ENCODE measurements at regions not wholly inside any gene's neighbourhood (a gene's known extent, or its start where the extent isn't known, plus 50 kb on each side); places are given as distances from the start of the nearest gene placed in this dataset.

DNA sequence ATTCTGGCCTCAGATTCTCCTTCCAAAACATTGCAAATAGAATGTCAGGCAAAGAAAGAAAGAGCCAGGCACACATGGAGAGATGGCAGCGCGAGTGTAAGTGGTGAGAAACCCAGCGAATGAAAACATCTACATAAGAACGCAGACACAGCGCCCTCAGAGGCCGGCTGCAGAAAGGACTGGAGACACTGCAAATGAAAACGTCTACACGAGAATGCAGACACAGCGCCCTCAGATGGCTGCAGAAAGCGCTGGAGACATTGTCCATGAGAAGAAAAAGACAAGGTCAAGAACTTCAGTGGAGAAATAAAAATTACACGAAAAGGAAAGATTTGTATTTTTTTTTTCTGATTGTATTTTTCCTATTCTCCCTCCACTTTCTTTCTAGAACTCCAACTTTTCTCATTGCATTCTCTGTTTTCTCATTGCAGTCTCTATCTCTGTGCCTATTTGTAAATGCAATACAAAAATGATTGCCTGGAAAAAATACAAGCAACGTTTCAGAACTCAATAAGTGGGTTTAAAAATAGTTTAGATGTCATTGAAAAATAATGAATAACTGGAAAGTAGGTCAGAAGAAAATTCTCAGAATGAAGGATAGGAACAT lies 117.9 kb upstream of the LPCAT1 start:
- Histone ChIP-seq H3K4me3 (replicated peaks in 1 of 4; ENCODE audit: control extremely low read depth in 1 of 4, insufficient read depth in 1 of 4, low read depth in 3 of 4, low read length in 4 of 4) (no peak overlapping the region), H3K79me2 (ENCODE audit: control insufficient read depth, insufficient read depth, low read length) (no peaks in the 10 kb centered on the region), H2AFZ (ENCODE audit: low read length) (no peak overlapping the region), H3K9me3 (ENCODE audit: control insufficient read depth, insufficient read depth, low read depth, low read length) (no peaks in the 10 kb centered on the region), H3K36me3 (ENCODE audit: control insufficient read depth, insufficient read depth, low read length) (no peaks in the 10 kb centered on the region), H3K9ac (ENCODE audit: insufficient read depth, low read length) (no peak overlapping the region), H3K4me2 (ENCODE audit: extremely low read depth, insufficient read depth, low read length) (no peak overlapping the region), H3K27me3 (ENCODE audit: control insufficient read depth, insufficient read depth, low read length) (peaks cover 13% of the 10 kb centered on the region), H3K4me1 (ENCODE audit: control insufficient read depth, extremely low read depth, insufficient read depth, low read length) (no peaks in the 10 kb centered on the region), H3K27ac (ENCODE audit: insufficient read depth, low read length) (no peak overlapping the region), H4K20me1 (ENCODE audit: control insufficient read depth, extremely low read depth, insufficient read depth, low read length) (no peaks in the 10 kb centered on the region)
- TF ChIP-seq CTCF (conservative IDR thresholded peaks at IDR 0.05 in 1 of 2, IDR thresholded peaks at IDR 0.05 in 1 of 2; ENCODE audit: low read depth in 1 of 2, low read length in 2 of 2) = peak; percentile 94
- TF ChIP-seq EZH2 (IDR thresholded peaks at IDR 0.05; ENCODE audit: low read length, missing control alignments) = no peak
- peak; percentile 83 to 92 for DNase-seq (ENCODE audit: low read depth in 2 of 2)

GRCh38 chr5:1641041-1641440 lies 117.3 kb upstream of the LPCAT1 start:
- no peaks in the 10 kb centered on the region for H3K4me1 ChIP-seq (ENCODE audit: control insufficient read depth, extremely low read depth, insufficient read depth, low read length)
- H4K20me1 ChIP-seq (ENCODE audit: control insufficient read depth, extremely low read depth, insufficient read depth, low read length) = no peaks in the 10 kb centered on the region
- peaks cover 13% of the 10 kb centered on the region for H3K27me3 ChIP-seq (ENCODE audit: control insufficient read depth, insufficient read depth, low read length)
- no peak overlapping the region for H3K4me2 ChIP-seq (ENCODE audit: extremely low read depth, insufficient read depth, low read length)
- no peak for TF ChIP-seq EZH2 (IDR thresholded peaks at IDR 0.05; ENCODE audit: low read length, missing control alignments)
- no peak for TF ChIP-seq CTCF (conservative IDR thresholded peaks at IDR 0.05 in 1 of 2, IDR thresholded peaks at IDR 0.05 in 1 of 2; ENCODE audit: low read depth in 1 of 2, low read length in 2 of 2)
- H3K27ac ChIP-seq (ENCODE audit: insufficient read depth, low read length) = no peak overlapping the region
- H2AFZ ChIP-seq (ENCODE audit: low read length) = no peak overlapping the region
- no peak overlapping the region for H3K9ac ChIP-seq (ENCODE audit: insufficient read depth, low read length)
- no peak overlapping the region for H3K4me3 ChIP-seq (replicated peaks in 1 of 4; ENCODE audit: control extremely low read depth in 1 of 4, insufficient read depth in 1 of 4, low read depth in 3 of 4, low read length in 4 of 4)
- DNase-seq (ENCODE audit: low read depth in 2 of 2) = no peak
- H3K79me2 ChIP-seq (ENCODE audit: control insufficient read depth, insufficient read depth, low read length) = no peaks in the 10 kb centered on the region
- H3K9me3 ChIP-seq (ENCODE audit: control insufficient read depth, insufficient read depth, low read depth, low read length) = no peaks in the 10 kb centered on the region
- no peaks in the 10 kb centered on the region for H3K36me3 ChIP-seq (ENCODE audit: control insufficient read depth, insufficient read depth, low read length)

DNA sequence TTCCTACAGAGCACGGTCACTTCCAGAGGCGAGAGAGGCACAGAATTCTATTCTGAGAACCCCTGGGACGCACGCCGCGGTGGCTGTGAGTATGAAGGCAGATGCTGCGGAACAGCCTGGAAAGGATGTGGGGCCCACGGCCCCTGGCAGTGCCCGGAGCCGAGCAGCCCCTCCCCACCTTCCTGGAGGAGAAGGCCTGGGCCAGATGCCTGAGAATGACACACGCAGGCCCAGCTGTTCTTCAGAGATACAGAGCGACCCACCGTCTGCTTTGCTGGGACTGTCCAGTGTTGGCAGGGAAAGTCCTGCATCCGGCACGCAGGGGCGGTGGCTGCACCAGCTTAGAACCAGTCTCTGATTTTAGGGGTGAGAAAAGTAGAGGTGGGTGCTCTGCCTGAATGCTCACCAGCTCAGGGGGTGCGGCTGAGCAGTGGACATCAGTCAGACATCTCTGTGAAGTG lies 116.7 kb upstream of the LPCAT1 start:
- TF ChIP-seq CTCF (conservative IDR thresholded peaks at IDR 0.05 in 1 of 2, IDR thresholded peaks at IDR 0.05 in 1 of 2; ENCODE audit: low read depth in 1 of 2, low read length in 2 of 2) (no peak), EZH2 (IDR thresholded peaks at IDR 0.05; ENCODE audit: low read length, missing control alignments) (no peak)
- H3K9ac ChIP-seq (ENCODE audit: insufficient read depth, low read length) = no peak overlapping the region
- no peaks in the 10 kb centered on the region for H3K4me1 ChIP-seq (ENCODE audit: control insufficient read depth, extremely low read depth, insufficient read depth, low read length)
- H3K9me3 ChIP-seq (ENCODE audit: control insufficient read depth, insufficient read depth, low read depth, low read length) = no peaks in the 10 kb centered on the region
- DNase-seq (ENCODE audit: low read depth in 2 of 2) = no peak
- no peaks in the 10 kb centered on the region for H3K79me2 ChIP-seq (ENCODE audit: control insufficient read depth, insufficient read depth, low read length)
- peaks cover 13% of the 10 kb centered on the region for H3K27me3 ChIP-seq (ENCODE audit: control insufficient read depth, insufficient read depth, low read length)
- H3K36me3 ChIP-seq (ENCODE audit: control insufficient read depth, insufficient read depth, low read length) = no peaks in the 10 kb centered on the region
- no peak overlapping the region for H2AFZ ChIP-seq (ENCODE audit: low read length)
- no peak overlapping the region for H3K27ac ChIP-seq (ENCODE audit: insufficient read depth, low read length)
- no peak overlapping the region for H3K4me2 ChIP-seq (ENCODE audit: extremely low read depth, insufficient read depth, low read length)
- H3K4me3 ChIP-seq (replicated peaks in 1 of 4; ENCODE audit: control extremely low read depth in 1 of 4, insufficient read depth in 1 of 4, low read depth in 3 of 4, low read length in 4 of 4) = no peak overlapping the region
- H4K20me1 ChIP-seq (ENCODE audit: control insufficient read depth, extremely low read depth, insufficient read depth, low read length) = no peaks in the 10 kb centered on the region

Data from fibroblast of lung (primary cell).